Pancreas (tissue), 10 donors: ENCODE measurements at regions not wholly inside any gene's neighbourhood (a gene's known extent, or its start where the extent isn't known, plus 50 kb on each side); places are given as distances from the start of the nearest gene placed in this dataset.

Experiments used
- ATAC-seq, 4 donors: fragments of 200-7000 bp; cut with Tn5 transposase; one replicate each; pipeline versions ENCODE4 v1.8.0 to v1.9.1; 2020; ENCODE audit warnings: mild to moderate bottlenecking in 4 of 4, moderate library complexity in 4 of 4
- DNase-seq, 6 donors: peaks; one replicate each; pipeline ENCODE4 v3.0.0-alpha.2; 2020
- FAIRE-seq: peaks from 2 replicates; lab custom pipeline; 2012; peaks lifted over from hg19 to GRCh38; lab: Jason Lieb, UNC
- H3K27ac ChIP-seq, 4 donors: fragments of 200-600 bp; sonication (generic); 1 replicate in 3 of 4; 2 replicates in 1 of 4; pipeline versions ENCODE4 v1.5.0 to v1.8.0; 2020
- H3K27me3 ChIP-seq, 4 donors: fragments of 200-600 bp; one replicate each; pipeline ENCODE4 v1.8.0; 2021
- H3K36me3 ChIP-seq, 3 donors: fragments of 200-600 bp; sonication (generic) in 1 of 3; one replicate each; pipeline versions ENCODE4 v1.5.0 to v1.8.0; 2020 to 2021
- H3K4me1 ChIP-seq, 3 donors: fragments of 200-600 bp; one replicate each; pipeline ENCODE4 v1.8.0; 2021
- H3K4me3 ChIP-seq, 4 donors: fragments of 200-600 bp; sonication (generic) in 2 of 4; one replicate each; pipeline versions ENCODE4 v1.5.0 to v1.8.0; 2020 to 2021
- H3K9me3 ChIP-seq, 4 donors: fragments of 200-600 bp; one replicate each; pipeline ENCODE4 v1.8.0; 2021
- CTCF ChIP-seq, 4 donors: fragments of 200-600 bp; sonication (generic) in 3 of 4; IDR thresholded peaks; one replicate each; pipeline versions ENCODE4 v1.5.0 to v1.8.0; 2021; ENCODE audit warnings: antibody characterized with exemption in 4 of 4
- WGBS, 2 donors: extraction: QIAGEN DNeasy Blood & Tissue Kit; methylation state at CpG; one replicate each; pipeline ENCODE4 v1.1.7; 2013; 5-methylcytosine and 5-hydroxymethylcytosine counted together
- intact Hi-C, 3 donors: fragments of 100-400 bp; cut with DNase I; formaldehyde crosslinking; loops; one replicate each; pipeline versions ENCODE4 v1.11.1 to v1.14.2; 2022
- donor health status: healthy with polysubstance abuse.
- donor health status: DM: no; HTN: no; CAD: no; lungs with moderate emphysema.
- donor health status: DM: no; HTN: no; CAD: no.
- donor health status: control.
- donor health status: control.
- donor health status: Bipolar disorder and iron deficiency.
- donor health status: DM: yes; HTN: yes; CAD: no.
- donor health status: DM: no; HTN: no; CAD: no.
- donor health status: DM: no; HTN: no; CAD: no.
- donor health status: DM: yes; HTN: yes; CAD: no.

GRCh38 chr3:102230057-102230456, 204.8 kb upstream of the ZPLD1 start:
- no peak for ATAC-seq
- H3K36me3 ChIP-seq = no peaks in the 10 kb centered on the region
- WGBS, 2 donors = 73 to 84% methylated on average over 2 of the region's 2 CpGs
- no peak for TF ChIP-seq CTCF (IDR thresholded peaks at IDR 0.05)
- H3K4me3 ChIP-seq = no peak overlapping the region
- H3K4me1 ChIP-seq = peaks cover 0 to 6% (median 2%) of the 10 kb centered on the region in 3 donors
- H3K27ac ChIP-seq = no peak overlapping the region
- no peak for DNase-seq
- no peak for FAIRE-seq
- H3K9me3 ChIP-seq = no peaks in the 10 kb centered on the region
- intact Hi-C loops = loop anchor here in 2 of 3 donors (5.0 kb wide), 1 partner anchor 302 kb away; no protein-coding TSS in a partner anchor
- H3K27me3 ChIP-seq = no peaks in the 10 kb centered on the region

- no peak for ATAC-seq
- intact Hi-C loops = loop anchor here in 2 of 3 donors (5.0 kb wide), 1 partner anchor 298 kb away; no protein-coding TSS in a partner anchor
- Histone ChIP-seq H3K4me1 (peaks cover 0 to 4% (median 0%) of the 10 kb centered on the region in 3 donors), H3K9me3 (no peaks in the 10 kb centered on the region), H3K4me3 (no peak overlapping the region), H3K27me3 (no peaks in the 10 kb centered on the region), H3K36me3 (no peaks in the 10 kb centered on the region), H3K27ac (no peak overlapping the region)
- FAIRE-seq = no peak
- WGBS, 2 donors = 70 to 72% methylated on average over 1 of the region's 1 CpG
- no peak for TF ChIP-seq CTCF (IDR thresholded peaks at IDR 0.05)
- no peak for DNase-seq
Measured at GRCh38 chr3:102233881-102234280, 200.9 kb upstream of the ZPLD1 start.

GRCh38 chr3:102235679-102236078, 199.1 kb upstream of the ZPLD1 start:
- H3K27me3 ChIP-seq = no peaks in the 10 kb centered on the region
- no peak overlapping the region for H3K4me3 ChIP-seq
- H3K27ac ChIP-seq = no peak overlapping the region
- DNase-seq = no peak
- peak in 1 of 4 donors; percentile 56 for ATAC-seq
- no peaks in the 10 kb centered on the region for H3K36me3 ChIP-seq
- no peaks in the 10 kb centered on the region for H3K9me3 ChIP-seq
- FAIRE-seq = no peak
- H3K4me1 ChIP-seq = no peaks in the 10 kb centered on the region
- intact Hi-C loops = no loop called here
- 43 to 50% methylated on average over 5 of the region's 5 CpGs for WGBS, 2 donors
- no peak for TF ChIP-seq CTCF (IDR thresholded peaks at IDR 0.05)

GRCh38 chr3:102237181-102237580, 197.6 kb upstream of the ZPLD1 start:
- DNase-seq (no peak), ATAC-seq (no peak), FAIRE-seq (no peak)
- Histone ChIP-seq H3K4me3 (no peak overlapping the region), H3K9me3 (no peaks in the 10 kb centered on the region), H3K27ac (no peak overlapping the region), H3K4me1 (no peaks in the 10 kb centered on the region), H3K36me3 (no peaks in the 10 kb centered on the region), H3K27me3 (no peaks in the 10 kb centered on the region)
- no peak for TF ChIP-seq CTCF (IDR thresholded peaks at IDR 0.05)
- WGBS, 2 donors = 92% methylated on average over 3 of the region's 3 CpGs
- intact Hi-C loops = no loop called here

GRCh38 chr3:102237838-102238237, 197.0 kb upstream of the ZPLD1 start:
- Histone ChIP-seq H3K27me3 (no peaks in the 10 kb centered on the region), H3K27ac (no peak overlapping the region), H3K36me3 (no peaks in the 10 kb centered on the region), H3K9me3 (no peaks in the 10 kb centered on the region), H3K4me3 (no peak overlapping the region), H3K4me1 (no peaks in the 10 kb centered on the region)
- ATAC-seq (no peak), DNase-seq (no peak), FAIRE-seq (no peak)
- TF ChIP-seq CTCF (IDR thresholded peaks at IDR 0.05) = no peak
- 80 to 86% methylated on average over 2 of the region's 2 CpGs for WGBS, 2 donors
- intact Hi-C loops = no loop called here
